ENCODE measurements at regions not wholly inside any gene's neighbourhood (a gene's known extent, or its start where the extent isn't known, plus 50 kb on each side); places are given as distances from the start of the nearest gene placed in this dataset.

DNA sequence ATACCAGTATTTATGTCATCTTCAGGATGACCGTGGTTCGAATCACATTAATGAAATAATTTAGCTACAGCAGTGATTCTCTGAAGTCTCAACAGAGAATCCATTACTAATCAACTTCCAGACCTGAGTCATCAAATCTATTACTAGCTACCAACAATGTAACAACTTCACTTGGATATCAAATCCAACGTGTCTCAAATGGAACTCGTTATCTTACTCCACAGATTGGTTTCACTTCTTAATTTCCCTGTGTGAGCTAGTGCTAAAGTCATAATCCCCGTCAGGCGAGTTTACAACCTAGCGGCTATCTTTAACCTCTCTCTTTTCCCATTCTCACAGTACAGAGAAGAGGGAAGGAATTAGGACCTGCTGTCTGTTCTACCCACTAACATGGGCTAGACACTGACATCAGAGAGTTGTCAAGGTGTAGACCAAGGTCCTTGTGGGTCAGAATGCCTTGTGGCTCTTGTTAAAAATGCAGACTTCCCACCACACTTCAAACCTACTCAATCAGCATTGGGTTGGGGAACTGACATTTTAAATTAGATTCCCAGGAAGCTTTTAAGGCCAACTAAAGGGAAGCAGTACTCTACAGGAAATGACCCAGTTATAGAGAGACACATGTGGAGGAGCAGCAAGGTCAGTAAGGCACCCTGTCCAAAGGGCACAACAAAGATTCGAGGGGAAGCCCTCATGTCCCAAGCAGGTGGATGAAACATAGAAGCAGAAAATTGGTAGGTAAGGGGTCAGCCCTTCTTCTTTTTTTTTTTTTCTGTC is 57.3 kb upstream of the GSAP start:
- no peak overlapping the region for H3K23ac ChIP-seq (ENCODE audit: low read length in 2 of 2)
- H2BK5ac ChIP-seq (ENCODE audit: low read depth, low read length, poor library complexity, severe bottlenecking) = no peak overlapping the region
- H4K8ac ChIP-seq (ENCODE audit: low read length) = no peak overlapping the region
- no peak overlapping the region for H4K91ac ChIP-seq (ENCODE audit: low read length)
- no peak overlapping the region for H2AFZ ChIP-seq (ENCODE audit: low read depth, low read length)
- no peak overlapping the region for H3K9ac ChIP-seq (ENCODE audit: low read length)
- no peak overlapping the region for H2BK120ac ChIP-seq (ENCODE audit: low read depth, low read length)
- H3K36me3 ChIP-seq (ENCODE audit: control insufficient read depth in 1 of 2, insufficient read depth in 2 of 2, low read depth in 1 of 2, low read length in 2 of 2) = no peaks in the 10 kb centered on the region
- no peak overlapping the region for H2BK12ac ChIP-seq (ENCODE audit: low read length in 2 of 2)
- H3K4ac ChIP-seq (ENCODE audit: low read depth in 1 of 2, low read length in 2 of 2) = no peak overlapping the region
- no peak overlapping the region for H3K18ac ChIP-seq (ENCODE audit: low read depth in 1 of 2, low read length in 2 of 2)
- no peak for DNase-seq
- H3K79me1 ChIP-seq (replicated peaks; ENCODE audit: low read length, poor library complexity, severe bottlenecking) = no peaks in the 10 kb centered on the region
- WGBS = 98% methylated on average over 8 of the region's 8 CpGs
- no peak overlapping the region for H3K4me2 ChIP-seq (ENCODE audit: low read length, poor library complexity, severe bottlenecking)
- no peaks in the 10 kb centered on the region for H3K4me1 ChIP-seq (ENCODE audit: control insufficient read depth, insufficient read depth, low read depth, low read length)
- H3K14ac ChIP-seq (ENCODE audit: low read length in 2 of 2) = no peak overlapping the region
- H3K27ac ChIP-seq (ENCODE audit: low read length, poor library complexity, severe bottlenecking) = no peak overlapping the region
- H3K27me3 ChIP-seq (ENCODE audit: control insufficient read depth in 1 of 2, insufficient read depth in 1 of 2, low read length in 2 of 2) = no peaks in the 10 kb centered on the region
- H2AK5ac ChIP-seq (ENCODE audit: low read length, severe bottlenecking) = no peak overlapping the region
- no peaks in the 10 kb centered on the region for H3K9me3 ChIP-seq (ENCODE audit: control insufficient read depth, low read length)
- H2BK15ac ChIP-seq (ENCODE audit: low read depth, poor library complexity, severe bottlenecking) = no peak overlapping the region
- H3K4me3 ChIP-seq (ENCODE audit: insufficient read depth in 1 of 2, low read depth in 1 of 2, low read length in 2 of 2) = no peak overlapping the region

DNA sequence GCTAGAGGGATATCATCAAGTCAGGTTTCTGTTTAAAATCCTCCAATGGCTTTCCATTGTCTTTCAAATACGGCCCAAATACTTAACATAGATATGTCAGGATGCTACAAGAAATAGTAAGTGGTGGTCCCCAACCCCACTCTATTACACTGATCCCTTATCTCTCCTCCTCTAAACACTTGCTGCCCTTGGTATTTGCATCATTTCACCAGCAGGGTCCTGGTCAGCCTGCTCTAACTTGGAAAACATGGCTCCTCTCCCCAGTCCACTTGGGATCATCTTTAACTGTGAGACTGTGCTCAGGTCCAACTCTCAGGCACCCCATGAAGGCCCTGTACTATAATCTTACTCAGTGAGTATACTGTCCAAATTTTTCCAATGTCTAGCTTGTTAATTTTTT is 53.8 kb upstream of the GSAP start:
- DNase-seq = no peak
- Histone ChIP-seq H3K18ac (ENCODE audit: low read depth in 1 of 2, low read length in 2 of 2) (no peak overlapping the region), H3K4me2 (ENCODE audit: low read length, poor library complexity, severe bottlenecking) (no peak overlapping the region), H3K27ac (ENCODE audit: low read length, poor library complexity, severe bottlenecking) (no peak overlapping the region), H3K9ac (ENCODE audit: low read length) (no peak overlapping the region), H2AK5ac (ENCODE audit: low read length, severe bottlenecking) (no peak overlapping the region), H3K9me3 (ENCODE audit: control insufficient read depth, low read length) (no peaks in the 10 kb centered on the region), H3K79me1 (replicated peaks; ENCODE audit: low read length, poor library complexity, severe bottlenecking) (no peaks in the 10 kb centered on the region), H3K4ac (ENCODE audit: low read depth in 1 of 2, low read length in 2 of 2) (no peak overlapping the region), H2BK120ac (ENCODE audit: low read depth, low read length) (no peak overlapping the region), H2BK5ac (ENCODE audit: low read depth, low read length, poor library complexity, severe bottlenecking) (no peak overlapping the region), H2BK15ac (ENCODE audit: low read depth, poor library complexity, severe bottlenecking) (no peak overlapping the region), H3K27me3 (ENCODE audit: control insufficient read depth in 1 of 2, insufficient read depth in 1 of 2, low read length in 2 of 2) (no peaks in the 10 kb centered on the region), H3K4me1 (ENCODE audit: control insufficient read depth, insufficient read depth, low read depth, low read length) (no peaks in the 10 kb centered on the region), H4K91ac (ENCODE audit: low read length) (no peak overlapping the region), H3K36me3 (ENCODE audit: control insufficient read depth in 1 of 2, insufficient read depth in 2 of 2, low read depth in 1 of 2, low read length in 2 of 2) (no peaks in the 10 kb centered on the region), H2BK12ac (ENCODE audit: low read length in 2 of 2) (no peak overlapping the region), H3K23ac (ENCODE audit: low read length in 2 of 2) (no peak overlapping the region), H3K4me3 (ENCODE audit: insufficient read depth in 1 of 2, low read depth in 1 of 2, low read length in 2 of 2) (no peak overlapping the region), H2AFZ (ENCODE audit: low read depth, low read length) (no peak overlapping the region), H3K14ac (ENCODE audit: low read length in 2 of 2) (no peak overlapping the region), H4K8ac (ENCODE audit: low read length) (no peak overlapping the region)
- 92% methylated on average over 1 of the region's 1 CpG for WGBS

DNA sequence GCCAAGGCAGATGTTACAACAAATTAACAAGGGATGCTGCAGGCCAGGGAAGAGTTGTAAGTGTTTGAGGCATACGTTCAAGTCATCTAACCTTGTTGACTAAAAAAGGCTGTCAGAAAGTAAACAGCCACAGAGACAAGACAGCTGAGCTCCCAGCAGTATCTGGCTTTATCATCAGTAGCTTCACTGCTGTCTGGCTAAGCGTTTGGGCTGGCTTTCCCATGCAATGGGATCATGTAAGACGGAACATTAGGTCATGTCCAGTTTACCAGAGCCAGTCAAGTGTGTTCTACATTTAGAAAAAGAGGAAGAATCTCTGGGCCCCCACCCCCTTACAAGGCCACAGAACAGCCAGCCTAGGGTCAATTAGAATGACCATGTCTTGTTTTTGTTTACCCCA is 51.3 kb upstream of the GSAP start:
- Histone ChIP-seq H2AFZ (ENCODE audit: low read depth, low read length) (no peak overlapping the region), H3K27me3 (ENCODE audit: control insufficient read depth in 1 of 2, insufficient read depth in 1 of 2, low read length in 2 of 2) (no peaks in the 10 kb centered on the region), H4K91ac (ENCODE audit: low read length) (no peak overlapping the region), H3K27ac (ENCODE audit: low read length, poor library complexity, severe bottlenecking) (no peak overlapping the region), H3K14ac (ENCODE audit: low read length in 2 of 2) (no peak overlapping the region), H2BK15ac (ENCODE audit: low read depth, poor library complexity, severe bottlenecking) (no peak overlapping the region), H3K4me1 (ENCODE audit: control insufficient read depth, insufficient read depth, low read depth, low read length) (no peaks in the 10 kb centered on the region), H2BK12ac (ENCODE audit: low read length in 2 of 2) (no peak overlapping the region), H3K4me2 (ENCODE audit: low read length, poor library complexity, severe bottlenecking) (no peak overlapping the region), H2BK120ac (ENCODE audit: low read depth, low read length) (no peak overlapping the region), H4K8ac (ENCODE audit: low read length) (no peak overlapping the region), H2AK5ac (ENCODE audit: low read length, severe bottlenecking) (no peak overlapping the region), H3K18ac (ENCODE audit: low read depth in 1 of 2, low read length in 2 of 2) (no peak overlapping the region), H3K9me3 (ENCODE audit: control insufficient read depth, low read length) (no peaks in the 10 kb centered on the region), H2BK5ac (ENCODE audit: low read depth, low read length, poor library complexity, severe bottlenecking) (no peak overlapping the region), H3K4me3 (ENCODE audit: insufficient read depth in 1 of 2, low read depth in 1 of 2, low read length in 2 of 2) (no peak overlapping the region), H3K9ac (ENCODE audit: low read length) (no peak overlapping the region), H3K36me3 (ENCODE audit: control insufficient read depth in 1 of 2, insufficient read depth in 2 of 2, low read depth in 1 of 2, low read length in 2 of 2) (no peaks in the 10 kb centered on the region), H3K23ac (ENCODE audit: low read length in 2 of 2) (no peak overlapping the region), H3K4ac (ENCODE audit: low read depth in 1 of 2, low read length in 2 of 2) (no peak overlapping the region), H3K79me1 (replicated peaks; ENCODE audit: low read length, poor library complexity, severe bottlenecking) (no peaks in the 10 kb centered on the region)
- peak; percentile 96 for DNase-seq
- WGBS = 14% methylated on average over 3 of the region's 3 CpGs

DNA sequence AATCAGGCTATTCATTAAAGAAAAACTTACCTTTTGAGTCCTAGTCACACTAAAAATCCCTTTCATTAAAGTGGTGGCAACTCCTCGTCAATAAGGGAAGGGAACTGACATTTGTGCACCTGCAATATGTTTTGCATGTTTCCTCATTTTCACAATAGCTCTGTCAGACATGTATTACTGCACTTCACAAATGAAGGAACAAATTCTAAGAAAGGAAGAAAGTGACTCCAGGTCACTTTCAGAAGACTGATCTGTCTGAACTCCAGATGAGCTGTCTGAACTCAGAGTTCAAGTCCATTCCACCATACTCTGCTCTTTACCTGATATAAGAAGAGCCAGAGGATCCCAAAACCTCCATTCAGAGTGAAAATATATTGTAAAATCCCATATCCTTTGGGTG is 50.3 kb upstream of the GSAP start:
- Histone ChIP-seq H4K91ac (ENCODE audit: low read length) (no peak overlapping the region), H3K4me3 (ENCODE audit: insufficient read depth in 1 of 2, low read depth in 1 of 2, low read length in 2 of 2) (no peak overlapping the region), H3K36me3 (ENCODE audit: control insufficient read depth in 1 of 2, insufficient read depth in 2 of 2, low read depth in 1 of 2, low read length in 2 of 2) (no peaks in the 10 kb centered on the region), H3K23ac (ENCODE audit: low read length in 2 of 2) (no peak overlapping the region), H3K18ac (ENCODE audit: low read depth in 1 of 2, low read length in 2 of 2) (no peak overlapping the region), H2AK5ac (ENCODE audit: low read length, severe bottlenecking) (no peak overlapping the region), H3K9ac (ENCODE audit: low read length) (no peak overlapping the region), H2AFZ (ENCODE audit: low read depth, low read length) (no peak overlapping the region), H3K14ac (ENCODE audit: low read length in 2 of 2) (no peak overlapping the region), H2BK120ac (ENCODE audit: low read depth, low read length) (no peak overlapping the region), H3K4me1 (ENCODE audit: control insufficient read depth, insufficient read depth, low read depth, low read length) (no peaks in the 10 kb centered on the region), H3K4ac (ENCODE audit: low read depth in 1 of 2, low read length in 2 of 2) (no peak overlapping the region), H4K8ac (ENCODE audit: low read length) (no peak overlapping the region), H3K27ac (ENCODE audit: low read length, poor library complexity, severe bottlenecking) (no peak overlapping the region), H2BK15ac (ENCODE audit: low read depth, poor library complexity, severe bottlenecking) (no peak overlapping the region), H2BK12ac (ENCODE audit: low read length in 2 of 2) (no peak overlapping the region), H3K4me2 (ENCODE audit: low read length, poor library complexity, severe bottlenecking) (no peak overlapping the region), H2BK5ac (ENCODE audit: low read depth, low read length, poor library complexity, severe bottlenecking) (no peak overlapping the region), H3K27me3 (ENCODE audit: control insufficient read depth in 1 of 2, insufficient read depth in 1 of 2, low read length in 2 of 2) (no peaks in the 10 kb centered on the region), H3K79me1 (replicated peaks; ENCODE audit: low read length, poor library complexity, severe bottlenecking) (no peaks in the 10 kb centered on the region), H3K9me3 (ENCODE audit: control insufficient read depth, low read length) (no peaks in the 10 kb centered on the region)
- DNase-seq = no peak
- WGBS = 100% methylated on average over 1 of the region's 1 CpG
